Neural cell (in vitro differentiated cells): ENCODE measurements at regions not wholly inside any gene's neighbourhood (a gene's known extent, or its start where the extent isn't known, plus 50 kb on each side); places are given as distances from the start of the nearest gene placed in this dataset.

Source experiments
- H2AFZ ChIP-seq: fragments of 200-600, 300-800 bp; sonication (generic), shearing (Covaris generic); 2 replicates; pipeline ENCODE4 v1.6.0; 2014; ENCODE audit warnings: low read depth, mild to moderate bottlenecking, antibody characterized with exemption, low read length, moderate library complexity
- H3F3A ChIP-seq: fragments of 200-600 bp; shearing (Covaris generic); 2 replicates; pipeline ENCODE4 v1.6.1; 2016; ENCODE audit warnings: mild to moderate bottlenecking, moderate library complexity, mixed read lengths, antibody characterized with exemption, low read length; ENCODE audit not compliant: insufficient read depth, poor library complexity, severe bottlenecking
- H3K27ac ChIP-seq: fragments of 200-600, 300-800 bp; sonication (generic), shearing (Covaris generic); 2 replicates; pipeline ENCODE4 v1.5.1; 2014; ENCODE audit warnings: mild to moderate bottlenecking, low read length, moderate library complexity
- H3K27me3 ChIP-seq: fragments of 300-800, 200-600 bp; sonication (generic), shearing (Covaris generic); 2 replicates; pipeline ENCODE4 v1.6.0; 2014; ENCODE audit warnings: mild to moderate bottlenecking, low read depth, low read length, moderate library complexity; ENCODE audit not compliant: insufficient read depth
- H3K36me3 ChIP-seq: fragments of 300-800, 200-600 bp; sonication (generic), shearing (Covaris generic); 2 replicates; pipeline ENCODE4 v1.5.1; 2014; ENCODE audit warnings: mild to moderate bottlenecking, antibody characterized with exemption, low read length, moderate library complexity; ENCODE audit not compliant: insufficient read depth
- H3K4me2 ChIP-seq: fragments of 300-800, 200-600 bp; sonication (generic), shearing (Covaris generic); 2 replicates; pipeline ENCODE4 v1.6.0; 2014; ENCODE audit warnings: mild to moderate bottlenecking, low read length
- H3K4me3 ChIP-seq: fragments of 300-800, 200-600 bp; sonication (generic), shearing (Covaris generic); 2 replicates; pipeline ENCODE4 v1.5.1; 2014; ENCODE audit warnings: mild to moderate bottlenecking, low read length, moderate library complexity
- H3K79me2 ChIP-seq: fragments of 200-600 bp; shearing (Covaris generic); replicated peaks from 2 replicates; pipeline ENCODE4 v1.6.0; 2014; ENCODE audit warnings: mild to moderate bottlenecking, low read length, moderate library complexity; ENCODE audit not compliant: insufficient read depth
- H3K9ac ChIP-seq: fragments of 300-800, 200-600 bp; sonication (generic), shearing (Covaris generic); 2 replicates; pipeline ENCODE4 v1.6.1; 2016; ENCODE audit warnings: mild to moderate bottlenecking, low read length, mixed read lengths
- H3K9me2 ChIP-seq: fragments of 200-600 bp; shearing (Covaris generic); 2 replicates; pipeline ENCODE4 v1.6.1; 2016; ENCODE audit warnings: mild to moderate bottlenecking, low read length, mixed read lengths; ENCODE audit not compliant: insufficient read depth
- H3K9me3 ChIP-seq: fragments of 200-600, 300-800 bp; sonication (generic), shearing (Covaris generic); 2 replicates; pipeline ENCODE4 v1.6.1; 2016; ENCODE audit warnings: mild to moderate bottlenecking, mixed run types, low read length, moderate library complexity, mixed read lengths
- H4K20me1 ChIP-seq: fragments of 200-600 bp; shearing (Covaris generic); 2 replicates; pipeline ENCODE4 v1.6.1; 2016; ENCODE audit warnings: mild to moderate bottlenecking, mixed run types; ENCODE audit not compliant: insufficient read depth
- EP300 ChIP-seq: fragments of 450-650 bp; conservative IDR thresholded peaks from 2 replicates; pipeline ENCODE4 v1.6.1; 2014; ENCODE audit warnings: antibody characterized with exemption, mild to moderate bottlenecking, moderate library complexity; ENCODE audit not compliant: poor library complexity, severe bottlenecking
- EZH2 ChIP-seq: fragments of 200-600, 300-800 bp; shearing (Covaris generic), sonication (generic); IDR thresholded peaks from 2 replicates; pipeline ENCODE4 v1.6.1; 2014; ENCODE audit warnings: antibody characterized with exemption, low read length, borderline replicate concordance, mild to moderate bottlenecking; ENCODE audit not compliant: insufficient read depth, poor library complexity, severe bottlenecking
- MXI1 ChIP-seq: fragments of 450-650 bp; conservative IDR thresholded peaks from 2 replicates; pipeline ENCODE4 v1.6.1; 2014; ENCODE audit warnings: antibody characterized with exemption, mild to moderate bottlenecking; ENCODE audit not compliant: poor library complexity, severe bottlenecking
- POLR2AphosphoS5 ChIP-seq: IDR thresholded peaks from 2 replicates; pipeline ENCODE4 v1.6.1; 2012
- RAD21 ChIP-seq: fragments of 450-650 bp; conservative IDR thresholded peaks from 2 replicates; pipeline ENCODE4 v1.6.1; 2014; ENCODE audit warnings: antibody characterized with exemption, mild to moderate bottlenecking, moderate library complexity
- SMC3 ChIP-seq: fragments of 450-650 bp; conservative IDR thresholded peaks from 2 replicates; pipeline ENCODE4 v1.6.1; 2014; ENCODE audit warnings: antibody characterized with exemption, mild to moderate bottlenecking, moderate library complexity; ENCODE audit not compliant: poor library complexity
- TAF1 ChIP-seq: IDR thresholded peaks from 2 replicates; pipeline ENCODE4 v1.6.1; 2012; ENCODE audit warnings: low read depth
- TF ChIP-seq, protein P1 (sequence below): IDR thresholded peaks from 2 replicates; pipeline ENCODE4 v1.6.1; 2012; ENCODE audit warnings: borderline replicate concordance
- TF ChIP-seq, protein P2 (sequence below): fragments of 450-650 bp; IDR thresholded peaks from 2 replicates; pipeline ENCODE4 v1.5.1; 2014; ENCODE audit warnings: antibody characterized with exemption, mild to moderate bottlenecking, moderate library complexity; ENCODE audit not compliant: poor library complexity, severe bottlenecking

DNA sequence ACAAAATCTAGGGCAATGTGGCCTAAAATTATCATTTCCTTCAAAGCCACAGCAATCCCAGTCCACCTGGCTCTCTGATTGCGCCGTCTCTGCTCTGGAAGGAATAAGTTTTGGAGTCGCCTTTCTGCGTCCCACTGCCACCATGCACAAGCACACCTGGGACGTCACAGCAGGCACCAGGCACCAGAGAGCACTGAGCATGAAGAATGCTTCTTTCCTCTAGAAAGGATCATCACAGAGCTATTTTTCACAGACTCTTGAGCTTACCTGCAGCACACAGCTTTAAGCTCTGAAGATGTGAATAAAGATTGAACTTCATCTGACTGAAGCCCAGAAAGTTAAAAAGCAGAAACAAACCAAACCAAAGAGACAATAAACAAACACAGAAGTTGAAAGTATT is 170.0 kb upstream of the PPARGC1A start:
- Histone ChIP-seq H3K9me3 (no peaks in the 10 kb centered on the region), H3K9ac (no peak overlapping the region), H2AFZ (no peak overlapping the region), H4K20me1 (no peaks in the 10 kb centered on the region), H3F3A (no peaks in the 10 kb centered on the region), H3K4me2 (no peak overlapping the region), H3K27me3 (no peaks in the 10 kb centered on the region), H3K36me3 (no peaks in the 10 kb centered on the region), H3K9me2 (no peaks in the 10 kb centered on the region), H3K79me2 (no peaks in the 10 kb centered on the region), H3K4me3 (no peak overlapping the region), H3K27ac (no peak overlapping the region)
- TF ChIP-seq EP300 (no peak), MXI1 (no peak), POLR2AphosphoS5 (no peak), SMC3 (no peak), EZH2 (no peak), TAF1 (no peak), RAD21 (no peak)
- TF ChIP-seq, protein P1, sequence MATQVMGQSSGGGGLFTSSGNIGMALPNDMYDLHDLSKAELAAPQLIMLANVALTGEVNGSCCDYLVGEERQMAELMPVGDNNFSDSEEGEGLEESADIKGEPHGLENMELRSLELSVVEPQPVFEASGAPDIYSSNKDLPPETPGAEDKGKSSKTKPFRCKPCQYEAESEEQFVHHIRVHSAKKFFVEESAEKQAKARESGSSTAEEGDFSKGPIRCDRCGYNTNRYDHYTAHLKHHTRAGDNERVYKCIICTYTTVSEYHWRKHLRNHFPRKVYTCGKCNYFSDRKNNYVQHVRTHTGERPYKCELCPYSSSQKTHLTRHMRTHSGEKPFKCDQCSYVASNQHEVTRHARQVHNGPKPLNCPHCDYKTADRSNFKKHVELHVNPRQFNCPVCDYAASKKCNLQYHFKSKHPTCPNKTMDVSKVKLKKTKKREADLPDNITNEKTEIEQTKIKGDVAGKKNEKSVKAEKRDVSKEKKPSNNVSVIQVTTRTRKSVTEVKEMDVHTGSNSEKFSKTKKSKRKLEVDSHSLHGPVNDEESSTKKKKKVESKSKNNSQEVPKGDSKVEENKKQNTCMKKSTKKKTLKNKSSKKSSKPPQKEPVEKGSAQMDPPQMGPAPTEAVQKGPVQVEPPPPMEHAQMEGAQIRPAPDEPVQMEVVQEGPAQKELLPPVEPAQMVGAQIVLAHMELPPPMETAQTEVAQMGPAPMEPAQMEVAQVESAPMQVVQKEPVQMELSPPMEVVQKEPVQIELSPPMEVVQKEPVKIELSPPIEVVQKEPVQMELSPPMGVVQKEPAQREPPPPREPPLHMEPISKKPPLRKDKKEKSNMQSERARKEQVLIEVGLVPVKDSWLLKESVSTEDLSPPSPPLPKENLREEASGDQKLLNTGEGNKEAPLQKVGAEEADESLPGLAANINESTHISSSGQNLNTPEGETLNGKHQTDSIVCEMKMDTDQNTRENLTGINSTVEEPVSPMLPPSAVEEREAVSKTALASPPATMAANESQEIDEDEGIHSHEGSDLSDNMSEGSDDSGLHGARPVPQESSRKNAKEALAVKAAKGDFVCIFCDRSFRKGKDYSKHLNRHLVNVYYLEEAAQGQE: no peak
- TF ChIP-seq, protein P2, sequence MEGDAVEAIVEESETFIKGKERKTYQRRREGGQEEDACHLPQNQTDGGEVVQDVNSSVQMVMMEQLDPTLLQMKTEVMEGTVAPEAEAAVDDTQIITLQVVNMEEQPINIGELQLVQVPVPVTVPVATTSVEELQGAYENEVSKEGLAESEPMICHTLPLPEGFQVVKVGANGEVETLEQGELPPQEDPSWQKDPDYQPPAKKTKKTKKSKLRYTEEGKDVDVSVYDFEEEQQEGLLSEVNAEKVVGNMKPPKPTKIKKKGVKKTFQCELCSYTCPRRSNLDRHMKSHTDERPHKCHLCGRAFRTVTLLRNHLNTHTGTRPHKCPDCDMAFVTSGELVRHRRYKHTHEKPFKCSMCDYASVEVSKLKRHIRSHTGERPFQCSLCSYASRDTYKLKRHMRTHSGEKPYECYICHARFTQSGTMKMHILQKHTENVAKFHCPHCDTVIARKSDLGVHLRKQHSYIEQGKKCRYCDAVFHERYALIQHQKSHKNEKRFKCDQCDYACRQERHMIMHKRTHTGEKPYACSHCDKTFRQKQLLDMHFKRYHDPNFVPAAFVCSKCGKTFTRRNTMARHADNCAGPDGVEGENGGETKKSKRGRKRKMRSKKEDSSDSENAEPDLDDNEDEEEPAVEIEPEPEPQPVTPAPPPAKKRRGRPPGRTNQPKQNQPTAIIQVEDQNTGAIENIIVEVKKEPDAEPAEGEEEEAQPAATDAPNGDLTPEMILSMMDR: no peak

DNA sequence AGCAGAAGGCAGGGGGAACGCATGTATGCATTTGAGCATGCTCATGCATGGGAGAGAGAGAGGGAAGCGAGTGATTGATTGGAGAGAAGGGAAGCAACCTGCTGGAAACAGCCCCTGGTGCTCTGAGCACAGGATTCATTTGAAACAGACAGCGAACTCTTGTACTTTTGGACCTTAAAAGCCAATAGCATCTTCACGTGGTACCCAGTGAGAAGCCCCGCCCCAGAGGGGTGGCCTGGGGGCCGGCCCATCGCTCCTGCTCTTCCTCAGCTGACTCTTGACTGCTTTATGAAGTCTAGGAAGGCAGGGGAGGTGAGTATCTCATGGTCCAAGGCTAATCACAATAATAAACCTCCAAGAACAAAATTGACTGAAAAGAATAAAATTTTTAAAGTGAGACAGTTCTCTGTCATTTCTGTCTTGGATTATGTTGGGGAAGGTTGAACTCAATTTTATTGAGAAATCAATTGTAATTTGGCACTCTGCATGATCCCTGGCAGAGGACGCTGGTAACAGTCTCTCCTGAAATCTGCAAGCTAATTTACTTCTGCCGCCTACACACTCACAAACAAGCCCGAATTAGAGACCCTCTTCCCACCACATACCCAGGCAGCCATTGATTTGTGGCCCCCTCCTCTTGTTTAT is 168.2 kb upstream of the PPARGC1A start:
- Histone ChIP-seq H3K4me3 (no peak overlapping the region), H3K27ac (no peak overlapping the region), H3K79me2 (no peaks in the 10 kb centered on the region), H3K36me3 (no peaks in the 10 kb centered on the region), H3F3A (no peaks in the 10 kb centered on the region), H3K4me2 (no peak overlapping the region), H3K9ac (no peak overlapping the region), H3K9me2 (no peaks in the 10 kb centered on the region), H2AFZ (no peak overlapping the region), H3K9me3 (no peaks in the 10 kb centered on the region), H4K20me1 (no peaks in the 10 kb centered on the region), H3K27me3 (no peaks in the 10 kb centered on the region)
- TF ChIP-seq EP300 (no peak), MXI1 (no peak), POLR2AphosphoS5 (no peak), EZH2 (no peak), RAD21 (no peak), SMC3 (no peak), TAF1 (no peak)
- TF ChIP-seq, protein P1: no peak
- TF ChIP-seq, protein P2: no peak
